CD14-positive monocyte (primary cell): ENCODE measurements at regions not wholly inside any gene's neighbourhood (a gene's known extent, or its start where the extent isn't known, plus 50 kb on each side); places are given as distances from the start of the nearest gene placed in this dataset.

ENCODE experiments used
- DNase-seq, 3 donors: peaks; one replicate each; pipeline ENCODE4 v3.0.0-alpha.2; 2011 to 2022
- H2AFZ ChIP-seq: 2 replicates; pipeline ENCODE4 v1.6.0; 2012; ENCODE audit warnings: mild to moderate bottlenecking, low read depth, low read length, inconsistent platforms; ENCODE audit not compliant: insufficient read depth, poor library complexity, severe bottlenecking
- H3K27ac ChIP-seq, 2 donors: 1 replicate in 1 of 2; 2 replicates in 1 of 2; pipeline ENCODE4 v1.5.1; 2012 to 2013; ENCODE audit warnings: low read length in 2 of 2, control low read depth in 1 of 2, inconsistent platforms in 1 of 2, low read depth in 1 of 2, mild to moderate bottlenecking in 1 of 2
- H3K27me3 ChIP-seq, 2 donors: one replicate each; pipeline versions ENCODE4 v1.6.0 to v1.6.1; 2011 to 2013; ENCODE audit warnings: low read length in 2 of 2; ENCODE audit not compliant: control insufficient read depth in 2 of 2, insufficient read depth in 2 of 2
- H3K36me3 ChIP-seq, 2 donors: replicated peaks in 1 of 2; 1 replicate in 1 of 2; 2 replicates in 1 of 2; pipeline versions ENCODE4 v1.5.1 to v1.6.1; 2012 to 2013; ENCODE audit warnings: low read length in 2 of 2, control low read depth in 1 of 2, inconsistent platforms in 1 of 2, mild to moderate bottlenecking in 1 of 2; ENCODE audit not compliant: insufficient read depth in 2 of 2, control insufficient read depth in 1 of 2
- H3K4me1 ChIP-seq, 2 donors: 1 replicate in 1 of 2; 2 replicates in 1 of 2; pipeline versions ENCODE4 v1.5.1 to v1.6.1; 2012 to 2013; ENCODE audit warnings: low read length in 2 of 2, control low read depth in 1 of 2, inconsistent platforms in 1 of 2, mild to moderate bottlenecking in 1 of 2, moderate library complexity in 1 of 2; ENCODE audit not compliant: insufficient read depth in 2 of 2, control insufficient read depth in 1 of 2
- H3K4me2 ChIP-seq: replicated peaks from 2 replicates; pipeline ENCODE3; 2012; ENCODE audit warnings: low read length, moderate library complexity, mild to moderate bottlenecking; ENCODE audit not compliant: poor library complexity, severe bottlenecking; ENCODE audit errors: extremely low read depth
- H3K4me3 ChIP-seq, 3 experiments: fragments of 200-600 bp in 1 of 3; sonication (generic) in 1 of 3; replicated peaks in 1 of 3; 1 replicate in 2 of 3; 2 replicates in 1 of 3; pipeline ENCODE4 v1.5.1; 2011 to 2013; ENCODE audit warnings: low read length in 3 of 3, mild to moderate bottlenecking in 3 of 3, control low read depth in 2 of 3, low read depth in 2 of 3, inconsistent platforms in 1 of 3, moderate library complexity in 1 of 3
- H3K79me2 ChIP-seq: 2 replicates; pipeline ENCODE4 v1.6.0; 2012; ENCODE audit warnings: mild to moderate bottlenecking, control low read depth, inconsistent platforms, low read length, moderate library complexity; ENCODE audit not compliant: insufficient read depth
- H3K9ac ChIP-seq: 2 replicates; pipeline ENCODE4 v1.6.0; 2017; ENCODE audit warnings: low read length, mild to moderate bottlenecking; ENCODE audit not compliant: insufficient read depth, poor library complexity, severe bottlenecking
- H3K9me3 ChIP-seq, 2 donors: replicated peaks in 1 of 2; 1 replicate in 1 of 2; 2 replicates in 1 of 2; pipeline versions ENCODE4 v1.5.1 to v1.6.1; 2012 to 2013; ENCODE audit warnings: low read length in 2 of 2, control low read depth in 1 of 2; ENCODE audit not compliant: control insufficient read depth in 1 of 2, insufficient read depth in 1 of 2
- H4K20me1 ChIP-seq: 2 replicates; pipeline ENCODE4 v1.6.0; 2012; ENCODE audit warnings: mild to moderate bottlenecking, low read length, control low read depth, moderate library complexity; ENCODE audit not compliant: insufficient read depth
- H3K27ac Mint-ChIP-seq, 7 donors: one replicate each; pipeline ENCODE4 v1.8.0; 2020; ENCODE audit warnings: mild to moderate bottlenecking in 7 of 7, mixed read lengths in 7 of 7, moderate library complexity in 6 of 7, inconsistent platforms in 2 of 7
- H3K27me3 Mint-ChIP-seq, 3 donors: one replicate each; pipeline ENCODE4 v1.8.0; 2021 to 2022; ENCODE audit warnings: low read depth in 3 of 3, mild to moderate bottlenecking in 3 of 3, mixed read lengths in 3 of 3, moderate library complexity in 3 of 3, inconsistent platforms in 1 of 3
- H3K36me3 Mint-ChIP-seq, 2 donors: one replicate each; pipeline ENCODE4 v1.8.0; 2020; ENCODE audit warnings: mixed read lengths in 2 of 2, inconsistent platforms in 1 of 2, mild to moderate bottlenecking in 1 of 2
- H3K4me1 Mint-ChIP-seq: one replicate; pipeline ENCODE4 v1.8.0; 2020; ENCODE audit warnings: mild to moderate bottlenecking, mixed read lengths
- H3K4me3 Mint-ChIP-seq, 2 donors: one replicate each; pipeline ENCODE4 v1.8.0; 2020; ENCODE audit warnings: mild to moderate bottlenecking in 2 of 2, mixed read lengths in 2 of 2, moderate library complexity in 1 of 2
- H3K9me3 Mint-ChIP-seq, 7 donors: one replicate each; pipeline ENCODE4 v1.8.0; 2020 to 2022; ENCODE audit warnings: mixed read lengths in 7 of 7, mild to moderate bottlenecking in 6 of 7, moderate library complexity in 6 of 7, inconsistent platforms in 2 of 7
- CTCF ChIP-seq: fragments of 200-600 bp; IDR thresholded peaks from one replicate; pipeline ENCODE4 v1.8.0; 2022; ENCODE audit warnings: antibody characterized with exemption, mild to moderate bottlenecking
- WGBS: methylation state at CpG from one replicate; pipeline ENCODE4 v1.1.5; 2013; ENCODE audit warnings: missing lambda C conversion rate; ENCODE audit not compliant: insufficient coverage; 5-methylcytosine and 5-hydroxymethylcytosine counted together
- intact Hi-C, 2 donors: fragments of 100-400 bp; cut with micrococcal nuclease; formaldehyde crosslinking; loops; one replicate each; pipeline versions ENCODE4 v1.15.0 to v1.15.1; 2023

- Histone ChIP-seq H3K4me3 (no peak overlapping the region), H3K9ac (no peak overlapping the region), H3K4me1 (no peaks in the 10 kb centered on the region), H4K20me1 (no peaks in the 10 kb centered on the region), H3K79me2 (no peaks in the 10 kb centered on the region), H3K27ac (no peak overlapping the region), H2AFZ (no peak overlapping the region), H3K4me2 (no peak overlapping the region), H3K27me3 (no peaks in the 10 kb centered on the region), H3K36me3 (no peaks in the 10 kb centered on the region), H3K9me3 (peaks cover 0 to 5% of the 10 kb centered on the region in 2 donors)
- intact Hi-C loops, result no loop called here
- no peak for DNase-seq
- peaks cover 0 to 12% (median 4%) of the 10 kb centered on the region in 7 donors for H3K9me3 Mint-ChIP-seq
- no peak overlapping the region for H3K4me3 Mint-ChIP-seq
- H3K27ac Mint-ChIP-seq, result no peak overlapping the region
- no peaks in the 10 kb centered on the region for H3K4me1 Mint-ChIP-seq
- H3K36me3 Mint-ChIP-seq, result no peaks in the 10 kb centered on the region
- peaks cover 0 to 4% (median 3%) of the 10 kb centered on the region in 3 donors for H3K27me3 Mint-ChIP-seq
- WGBS, result 100% methylated on average over 1 of the region's 2 CpGs
- TF ChIP-seq CTCF, result no peak
These were observed 63.5 kb upstream of the MFGE8 start for GRCh38 chr15:88976656-88977055.

GRCh38 chr15:88979674-88980073 lies 66.5 kb upstream of the MFGE8 start:
- H3K9me3 ChIP-seq, result no peaks in the 10 kb centered on the region
- Mint-ChIP-seq H3K36me3 (no peaks in the 10 kb centered on the region), H3K9me3 (peaks cover 0 to 4% (median 0%) of the 10 kb centered on the region in 7 donors), H3K4me1 (no peaks in the 10 kb centered on the region), H3K4me3 (no peak overlapping the region), H3K27me3 (peaks cover 0 to 4% (median 3%) of the 10 kb centered on the region in 3 donors), H3K27ac (no peak overlapping the region)
- H3K4me2 ChIP-seq, result no peak overlapping the region
- no peak for TF ChIP-seq CTCF
- no peaks in the 10 kb centered on the region for H4K20me1 ChIP-seq
- 75% methylated on average over 4 of the region's 8 CpGs for WGBS
- DNase-seq, result no peak
- no peaks in the 10 kb centered on the region for H3K4me1 ChIP-seq
- intact Hi-C loops, result no loop called here
- no peaks in the 10 kb centered on the region for H3K27me3 ChIP-seq
- no peaks in the 10 kb centered on the region for H3K36me3 ChIP-seq
- no peak overlapping the region for H3K27ac ChIP-seq
- H3K79me2 ChIP-seq, result no peaks in the 10 kb centered on the region
- no peak overlapping the region for H3K4me3 ChIP-seq
- no peak overlapping the region for H3K9ac ChIP-seq
- no peak overlapping the region for H2AFZ ChIP-seq
